CD4-positive, alpha-beta T cell treated with Interleukin-21 for 1 hour (primary cell): ENCODE measurements at regions not wholly inside any gene's neighbourhood (a gene's known extent, or its start where the extent isn't known, plus 50 kb on each side); places are given as distances from the start of the nearest gene placed in this dataset.

ENCODE experiments used
- DNase-seq: peaks from one replicate; pipeline ENCODE4 v3.0.0-alpha.2; 2020

DNA sequence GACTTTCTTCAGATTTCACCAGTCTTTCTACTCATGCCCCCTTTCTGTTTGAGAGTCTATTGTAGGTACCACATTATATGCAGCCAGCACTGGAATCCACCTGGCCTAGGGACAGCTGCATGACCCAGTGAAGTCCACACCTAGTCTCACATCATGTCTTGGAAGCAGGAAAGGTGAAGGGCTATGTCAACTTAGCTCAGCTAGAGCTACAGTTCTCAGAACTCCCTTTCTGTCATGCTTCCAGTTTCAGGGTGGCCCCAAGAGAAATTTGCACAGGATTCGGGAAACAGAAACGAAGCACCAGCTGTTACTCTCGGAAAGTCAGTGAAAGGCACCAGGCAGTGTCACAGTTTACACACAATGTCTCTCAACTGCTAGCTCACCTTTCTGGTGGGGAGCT lies 51.6 kb upstream of the NLRP1 start:
- no peak for DNase-seq

DNA sequence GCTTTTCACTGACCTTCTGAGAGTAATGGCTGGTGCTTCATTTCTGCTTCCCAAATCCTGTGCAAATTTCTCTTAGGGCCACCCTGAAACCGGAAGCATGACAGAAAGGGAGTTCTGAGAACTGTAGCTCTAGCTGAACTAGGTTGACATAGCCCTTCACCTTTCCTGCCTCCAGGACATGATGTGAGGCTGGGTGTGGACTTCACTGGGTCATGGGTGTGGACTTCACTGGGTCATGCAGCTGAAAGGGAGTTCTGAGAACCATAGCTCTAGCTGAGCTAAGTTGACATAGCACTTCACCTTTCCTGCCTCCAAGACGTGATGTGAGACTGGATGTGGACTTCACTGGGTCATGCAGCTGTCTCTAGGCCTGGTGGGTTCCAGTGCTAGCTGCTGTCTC lies 54.3 kb upstream of the NLRP1 start:
- no peak for DNase-seq

DNA sequence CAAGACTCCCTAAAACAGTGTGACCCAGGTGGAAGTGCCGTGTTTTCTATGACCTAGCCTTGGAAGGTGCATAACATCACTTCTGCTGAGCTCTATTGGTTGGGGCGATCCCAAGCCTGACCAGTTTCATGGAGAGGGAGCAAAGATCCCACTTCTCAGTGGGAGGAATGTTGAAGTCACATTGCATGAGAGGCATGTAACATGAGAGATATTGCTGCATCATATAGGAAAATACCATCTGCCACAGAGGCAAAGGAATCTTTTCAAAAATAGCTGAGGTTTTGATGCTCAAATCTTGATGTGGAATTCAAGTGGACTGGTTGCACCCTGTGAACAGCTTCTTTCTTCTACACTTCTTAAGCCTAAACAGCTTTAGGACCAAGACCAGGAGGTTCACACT lies 56.4 kb upstream of the NLRP1 start:
- no peak for DNase-seq

DNA sequence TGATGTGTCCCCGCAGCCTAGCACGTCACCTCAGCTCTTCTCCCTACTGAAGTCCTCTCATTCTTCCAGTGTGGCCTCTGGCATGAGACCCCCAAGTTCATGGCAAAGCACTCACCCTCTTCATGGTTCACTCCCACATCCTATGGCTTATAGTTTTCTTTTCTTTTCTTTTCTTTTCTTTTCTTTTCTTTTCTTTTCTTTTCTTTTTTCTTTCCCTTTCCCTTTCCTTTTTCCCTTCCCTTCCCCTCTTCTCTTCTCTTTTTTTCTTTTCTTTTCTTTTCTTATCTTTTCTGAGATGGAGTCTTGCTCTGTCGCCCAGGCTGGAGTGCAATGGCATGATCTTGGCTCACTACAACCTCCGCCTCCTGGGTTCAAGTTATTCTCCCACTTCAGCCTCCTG lies 58.4 kb upstream of the NLRP1 start:
- DNase-seq = no peak

DNA sequence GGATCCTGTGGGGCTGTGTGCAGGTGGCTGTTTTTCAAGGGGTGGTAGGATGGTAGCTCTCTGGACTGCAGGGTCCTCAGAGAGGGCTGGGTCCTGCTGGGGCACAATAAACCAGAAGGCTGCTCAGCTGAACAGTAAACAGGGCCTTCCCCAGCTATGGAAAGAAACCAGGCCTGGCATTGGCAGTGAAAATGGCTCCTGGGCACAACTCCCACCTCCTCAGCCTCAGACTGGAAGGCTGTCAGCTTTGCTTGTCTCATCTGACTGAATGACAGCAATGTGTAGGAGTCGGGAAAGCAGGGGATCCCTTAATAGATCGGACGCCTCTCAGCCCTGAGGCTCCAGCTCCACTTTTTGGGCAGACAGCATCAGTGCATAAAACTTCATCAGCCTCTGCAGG lies 59.8 kb upstream of the NLRP1 start:
- no peak for DNase-seq

DNA sequence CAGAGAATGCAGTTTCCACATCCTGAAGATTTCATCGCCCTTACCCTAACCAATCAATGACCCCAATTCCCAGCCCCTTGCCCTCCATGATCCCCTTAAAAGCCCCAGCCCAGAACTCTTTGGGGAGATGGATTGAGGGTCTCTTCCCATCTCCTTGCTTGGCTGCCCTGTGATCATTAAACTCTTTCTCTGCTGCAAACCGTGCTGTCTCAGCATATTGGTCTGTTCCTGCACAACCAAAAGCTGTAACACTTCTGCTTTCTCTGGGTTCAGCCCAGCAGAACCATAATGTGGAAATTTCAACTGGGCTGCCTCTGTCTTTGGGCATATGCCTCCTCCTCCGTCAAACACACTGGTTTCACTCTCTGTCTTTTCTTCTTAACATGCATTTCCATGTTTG lies 67.0 kb upstream of the NLRP1 start:
- no peak for DNase-seq

DNA sequence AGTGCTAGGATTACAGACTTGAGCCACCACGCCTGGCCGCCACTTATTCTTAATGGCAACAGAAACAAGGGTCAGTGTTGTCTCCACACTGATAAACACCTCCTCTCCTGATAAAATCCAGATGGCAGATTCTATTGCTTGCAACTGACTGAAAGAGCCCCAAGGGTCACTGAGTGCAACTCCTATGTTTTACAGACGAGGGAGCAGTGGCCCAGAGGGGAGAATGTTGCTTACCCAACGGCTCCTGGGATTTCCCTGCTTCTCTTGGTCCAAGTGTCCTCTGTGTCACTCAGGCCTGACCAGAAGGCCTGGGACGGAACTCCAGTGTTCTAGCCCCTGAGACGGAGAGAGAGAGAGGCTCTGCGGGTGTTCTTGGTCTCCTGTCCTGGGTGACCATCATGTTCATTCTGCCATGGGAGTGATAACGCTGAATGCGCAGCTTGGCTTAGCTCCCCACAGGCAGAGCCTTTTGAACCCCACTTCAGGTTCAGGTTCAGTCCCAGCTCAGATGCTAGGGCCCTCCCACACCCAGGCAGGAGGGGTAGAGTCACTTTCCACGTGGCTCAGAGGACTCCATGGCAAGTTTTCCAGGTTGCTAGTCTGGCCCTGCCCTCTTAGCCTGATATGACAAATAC lies 77.3 kb upstream of the NLRP1 start:
- no peak for DNase-seq

DNA sequence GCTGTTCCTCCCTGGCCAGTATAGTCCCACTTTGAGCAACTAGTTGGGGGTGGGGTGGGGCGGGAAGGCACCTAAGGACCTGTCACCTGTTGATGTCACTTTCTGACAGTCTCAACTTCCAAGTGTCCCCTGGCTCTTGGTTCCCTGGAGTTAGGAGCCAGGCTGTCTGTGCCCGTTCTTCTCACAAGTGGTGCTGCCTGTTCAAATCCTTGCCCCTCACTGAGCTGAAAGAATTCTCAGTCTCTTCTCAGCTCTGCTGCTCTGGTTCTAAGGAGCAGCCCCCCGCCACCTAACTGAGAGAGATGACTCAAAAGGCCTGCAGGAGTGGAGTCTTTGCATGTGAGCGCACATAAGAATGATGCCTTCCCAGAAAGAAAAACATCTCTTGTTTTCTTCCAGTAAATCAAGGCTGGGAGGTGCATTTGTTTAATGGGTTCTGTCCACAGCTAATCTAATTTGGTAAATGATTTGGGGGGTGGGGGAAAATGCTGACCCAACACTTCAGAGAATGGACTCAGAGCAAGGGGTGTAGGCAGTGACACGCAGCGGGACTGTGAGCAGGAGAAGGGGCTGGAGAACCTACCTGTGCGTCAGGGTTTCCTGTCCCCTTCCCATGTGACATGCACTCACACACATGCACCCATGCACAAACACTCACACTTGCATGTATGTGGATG lies 78.2 kb upstream of the NLRP1 start:
- no peak for DNase-seq

DNA sequence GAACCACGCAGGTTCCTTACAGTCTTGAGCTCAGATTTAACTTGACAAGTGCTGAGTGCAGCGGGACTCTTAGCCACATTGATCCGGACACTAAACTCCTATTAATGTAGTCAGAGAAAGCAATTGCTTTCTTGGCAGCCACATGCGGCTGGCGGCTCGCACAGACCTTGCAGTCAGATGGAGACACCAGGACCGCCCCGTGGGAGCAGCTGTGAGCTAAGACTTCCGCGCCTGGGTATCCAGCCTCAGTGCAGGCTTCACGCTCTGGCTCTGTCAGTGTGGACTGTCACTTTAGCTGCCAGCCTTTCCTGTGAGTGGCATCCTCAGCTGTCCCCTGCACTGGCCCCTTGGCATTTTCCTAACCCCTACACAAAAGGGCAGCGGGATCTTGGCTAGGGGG lies 80.9 kb upstream of the NLRP1 start:
- no peak for DNase-seq

DNA sequence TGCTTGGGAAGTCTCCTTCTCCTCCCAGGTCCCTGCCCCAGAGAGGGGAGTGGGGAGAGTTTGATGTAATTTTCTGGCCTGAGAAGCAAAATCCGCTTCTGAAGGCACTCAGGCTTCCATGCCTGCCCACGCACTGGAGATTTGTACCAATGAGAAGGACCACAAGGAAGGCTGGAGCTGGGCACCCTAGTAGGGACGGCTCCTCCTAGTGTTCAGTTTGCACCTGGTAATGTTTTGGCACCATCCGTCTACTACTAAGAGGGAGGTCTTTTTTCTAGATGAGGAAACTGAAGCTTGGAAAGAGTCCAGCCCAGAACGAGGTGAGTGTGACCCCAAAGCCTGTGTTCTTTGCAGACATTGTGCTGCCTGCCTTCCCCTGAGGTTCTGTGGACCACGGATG lies 83.6 kb upstream of the NLRP1 start:
- DNase-seq = no peak

DNA sequence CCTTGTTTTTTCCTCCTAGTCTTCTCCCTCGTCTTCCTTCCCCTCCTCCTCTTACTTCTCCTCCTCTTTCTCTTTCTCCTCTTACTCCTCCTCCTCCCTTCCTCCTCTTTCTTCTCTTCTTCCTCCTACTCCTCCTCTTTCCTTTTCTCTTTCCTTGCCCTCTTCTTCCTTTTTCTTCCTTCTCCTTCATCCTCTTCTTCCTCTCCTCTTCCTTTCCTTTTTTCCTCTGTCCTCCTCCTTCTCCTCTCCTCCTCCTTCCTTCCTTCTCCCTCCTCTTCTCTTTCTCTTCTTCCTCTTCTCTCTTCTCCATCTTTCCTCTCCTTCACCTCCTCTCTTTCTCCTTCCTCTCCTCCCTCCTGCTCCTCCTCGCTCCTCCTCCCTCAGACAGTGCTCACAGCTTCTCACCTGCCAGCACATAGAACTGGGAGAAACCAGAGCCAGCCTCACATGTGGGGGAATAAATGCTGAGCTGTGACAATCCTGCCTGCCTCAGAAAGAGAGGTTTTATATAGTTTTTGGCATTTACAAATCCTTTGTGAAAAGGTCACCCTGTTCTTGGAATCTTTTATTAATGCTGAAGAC lies 84.3 kb upstream of the NLRP1 start:
- DNase-seq = no peak

DNA sequence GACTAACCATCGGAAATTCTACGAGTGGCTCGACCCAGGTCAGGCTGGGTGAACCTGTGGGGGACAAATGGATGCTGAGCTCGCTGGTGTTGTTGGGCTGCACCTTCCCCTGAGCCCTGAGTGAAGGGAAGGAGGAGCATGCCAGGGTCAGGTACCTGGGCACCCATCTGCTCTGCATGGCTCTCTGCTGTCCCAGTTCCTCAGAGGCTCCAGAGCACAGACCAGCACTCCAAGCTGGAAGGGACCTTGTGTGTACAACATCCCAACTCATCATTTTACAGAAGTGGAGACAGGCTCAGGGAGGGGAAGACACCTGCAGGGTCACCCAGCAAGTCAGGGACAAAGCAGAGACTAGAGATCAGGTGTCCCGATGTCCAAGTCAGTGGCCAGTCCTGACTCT lies 84.9 kb upstream of the NLRP1 start:
- no peak for DNase-seq

DNA sequence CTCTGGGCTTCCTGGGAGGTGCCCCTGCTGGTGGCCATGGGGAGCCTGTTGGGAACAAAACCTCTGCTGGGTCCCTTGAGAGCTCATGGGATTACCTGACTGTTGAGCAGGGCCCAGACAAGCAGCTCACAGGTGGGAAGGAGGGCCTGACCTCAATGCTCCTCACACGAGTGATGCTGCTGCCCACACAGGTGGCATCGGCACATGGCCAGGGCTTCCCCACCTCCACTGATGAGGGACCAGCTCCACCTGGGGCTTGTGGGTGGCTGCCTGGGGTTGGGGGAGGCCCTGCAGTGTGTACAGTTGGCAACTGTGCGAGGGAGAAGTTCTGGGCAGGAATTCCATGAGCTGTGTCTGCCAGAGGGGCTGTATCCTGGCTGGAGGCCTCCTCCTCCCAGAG lies 87.8 kb upstream of the NLRP1 start:
- no peak for DNase-seq

DNA sequence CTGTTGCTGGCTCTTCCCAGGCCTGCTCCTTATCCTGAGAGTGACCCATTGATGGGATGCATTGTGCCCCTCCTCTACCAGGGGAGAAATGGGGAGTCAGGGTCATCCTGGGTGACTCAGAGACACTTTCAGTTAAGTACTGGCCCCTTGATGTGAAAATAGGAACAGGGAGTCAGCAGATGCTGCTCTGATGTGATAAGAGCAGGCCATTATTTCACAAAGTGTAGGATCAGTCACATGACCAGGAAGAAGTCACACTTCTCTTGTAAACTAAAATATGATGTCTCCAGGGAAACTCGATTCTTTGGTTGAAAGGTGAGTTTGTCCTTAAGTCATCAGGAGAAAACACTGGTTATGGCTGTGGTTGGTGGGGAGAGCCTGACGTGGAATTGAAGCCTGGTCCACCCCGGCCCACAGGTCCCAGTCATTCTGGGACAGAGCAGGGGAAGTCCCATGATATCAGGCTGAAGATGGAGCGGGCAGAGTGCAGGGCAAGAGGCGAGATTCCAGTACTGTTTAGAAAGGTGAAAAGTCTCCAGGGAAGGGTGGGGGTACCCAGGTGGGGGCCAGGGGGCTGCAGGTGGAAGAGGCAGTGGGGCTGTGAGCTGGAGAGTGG lies 88.6 kb upstream of the NLRP1 start:
- no peak for DNase-seq

DNA sequence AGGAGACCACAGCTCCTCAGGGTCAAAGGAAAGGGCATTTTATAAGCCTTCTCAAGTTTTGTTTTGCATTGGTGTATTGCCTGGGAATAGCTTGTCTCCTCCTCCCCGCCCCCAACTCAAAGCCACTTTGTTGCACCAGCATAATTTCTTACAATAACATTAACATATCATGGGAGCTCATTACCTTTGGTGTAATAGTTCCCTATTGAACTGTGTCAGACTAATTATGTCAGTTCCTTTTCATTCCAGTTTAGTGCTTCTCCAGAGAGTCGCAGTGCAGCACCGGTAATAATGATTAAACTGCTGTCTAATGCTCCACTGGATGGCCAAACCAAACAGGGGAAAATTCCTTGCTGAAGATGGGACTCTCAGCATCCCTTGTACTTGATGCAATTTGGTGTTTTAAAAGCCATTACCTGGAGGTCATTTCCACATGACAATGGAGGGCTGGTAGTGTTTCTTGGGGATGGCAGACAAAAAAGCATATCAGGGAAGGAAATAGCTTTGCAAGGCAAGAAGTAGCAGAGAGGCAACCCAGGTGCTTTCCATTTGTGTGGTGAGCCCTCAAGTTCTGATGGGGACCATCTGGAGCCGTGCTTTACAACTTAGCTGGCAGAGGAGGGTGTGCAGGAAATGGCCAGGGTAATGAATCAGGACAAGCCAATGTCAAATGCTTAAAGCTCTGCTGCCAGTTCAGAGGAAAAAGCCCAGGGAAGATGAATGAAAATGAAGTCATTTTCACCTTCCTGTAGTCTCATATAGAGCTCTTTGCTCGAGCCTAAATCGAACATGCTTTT lies 91.5 kb upstream of the NLRP1 start:
- DNase-seq = no peak

DNA sequence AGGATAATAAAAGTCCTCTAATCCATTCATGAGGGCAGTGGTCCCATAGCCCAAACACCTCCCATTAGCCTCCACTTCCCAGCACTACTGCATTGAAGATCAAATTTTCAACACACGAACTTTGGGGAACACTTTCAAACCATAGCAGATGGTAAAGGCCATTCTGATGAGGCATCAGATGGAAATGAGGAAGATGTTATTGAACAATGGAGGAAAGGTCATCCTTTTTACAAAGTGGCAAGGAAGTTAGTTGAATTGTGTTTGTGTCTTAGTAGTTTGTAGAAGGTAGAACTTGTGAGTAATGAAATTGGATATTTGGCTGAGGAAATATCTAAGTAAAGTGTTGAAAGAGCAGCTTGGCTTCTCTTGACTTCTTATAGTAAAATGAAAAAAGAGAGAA lies 93.3 kb upstream of the NLRP1 start:
- DNase-seq = no peak

DNA sequence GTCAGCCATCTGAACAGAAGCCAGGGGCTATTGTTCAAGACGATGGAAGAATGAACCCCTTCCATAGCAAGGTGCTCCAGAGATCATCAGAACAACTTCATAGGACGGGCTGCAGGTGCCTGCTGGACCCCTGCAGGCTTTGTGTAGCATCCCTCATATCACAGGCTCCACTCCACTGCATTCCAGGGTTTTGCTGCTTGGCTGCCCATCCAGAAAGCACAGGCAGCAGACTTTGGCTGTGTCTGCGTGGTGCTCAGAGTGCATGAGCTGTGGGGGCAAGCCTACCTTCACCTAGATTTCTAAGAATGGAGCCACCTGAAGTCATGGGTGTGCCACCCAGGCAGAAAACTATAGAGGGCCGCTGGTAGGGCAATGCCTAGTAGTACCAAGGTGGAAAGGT lies 93.9 kb upstream of the NLRP1 start:
- no peak for DNase-seq

DNA sequence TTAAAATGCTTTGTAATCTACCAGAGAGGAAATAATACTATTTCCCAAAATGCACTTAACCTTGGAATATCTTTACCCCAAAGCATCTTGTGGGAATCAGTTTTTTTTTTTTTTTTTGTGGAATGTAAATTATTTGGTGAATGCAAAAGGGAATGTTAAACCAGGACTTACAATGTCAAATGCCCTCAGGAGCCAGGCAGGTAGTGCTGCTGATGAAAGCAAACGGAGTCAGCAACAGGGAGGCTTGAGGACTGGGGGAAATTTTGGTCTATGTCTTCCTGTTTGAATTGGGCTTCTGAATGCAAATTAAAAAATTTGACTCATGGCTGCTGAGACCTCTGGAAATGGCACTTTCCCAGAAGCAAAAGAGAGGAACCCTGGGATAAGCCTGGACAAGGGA lies 96.5 kb upstream of the NLRP1 start:
- no peak for DNase-seq

DNA sequence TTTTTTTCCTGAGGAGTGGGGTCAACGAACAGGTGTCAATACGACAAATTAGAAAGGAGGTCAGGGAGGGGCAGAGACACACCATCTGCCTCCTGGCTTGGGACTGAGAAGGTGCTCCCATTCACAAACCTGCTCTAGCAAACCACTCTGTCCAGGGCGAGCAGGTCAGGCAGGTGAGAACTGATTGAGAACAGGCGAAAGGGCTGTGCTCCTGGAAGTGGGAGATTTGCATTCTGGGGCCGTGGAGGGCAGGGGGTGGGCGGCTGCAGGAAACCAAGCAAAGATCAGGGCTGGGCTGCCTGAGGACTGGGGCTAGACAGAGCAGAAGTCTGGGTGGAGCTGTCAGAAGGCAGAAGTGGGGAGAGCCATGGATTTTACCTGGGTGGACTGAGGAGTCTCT lies 98.9 kb upstream of the NLRP1 start:
- no peak for DNase-seq

DNA sequence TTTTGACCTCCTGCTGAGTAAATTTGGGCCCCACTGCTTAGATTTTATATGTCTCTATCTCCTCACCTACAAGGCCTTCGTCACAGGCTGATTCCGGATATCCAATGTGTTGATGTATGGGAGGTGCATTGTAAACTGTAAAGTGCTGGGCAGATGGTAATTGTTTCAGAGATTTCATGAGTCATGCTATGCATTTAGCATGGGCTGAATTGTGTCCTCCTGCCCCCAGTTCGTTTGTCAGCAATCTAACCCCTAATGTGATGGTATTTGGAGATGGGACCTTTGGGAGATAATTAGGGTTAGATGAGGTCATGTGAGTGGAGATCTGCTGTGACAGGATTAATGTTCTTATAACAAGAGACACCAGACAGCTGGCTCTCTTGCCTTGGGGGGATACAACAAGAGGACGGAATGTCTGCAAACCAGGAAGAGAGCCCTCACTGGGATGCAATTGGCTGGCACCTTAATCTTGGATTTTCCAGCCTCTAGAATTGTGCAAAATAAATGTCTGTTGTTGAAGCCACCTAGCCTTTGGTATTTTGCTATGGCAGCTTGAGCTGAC lies 101.8 kb upstream of the NLRP1 start:
- DNase-seq = no peak

DNA sequence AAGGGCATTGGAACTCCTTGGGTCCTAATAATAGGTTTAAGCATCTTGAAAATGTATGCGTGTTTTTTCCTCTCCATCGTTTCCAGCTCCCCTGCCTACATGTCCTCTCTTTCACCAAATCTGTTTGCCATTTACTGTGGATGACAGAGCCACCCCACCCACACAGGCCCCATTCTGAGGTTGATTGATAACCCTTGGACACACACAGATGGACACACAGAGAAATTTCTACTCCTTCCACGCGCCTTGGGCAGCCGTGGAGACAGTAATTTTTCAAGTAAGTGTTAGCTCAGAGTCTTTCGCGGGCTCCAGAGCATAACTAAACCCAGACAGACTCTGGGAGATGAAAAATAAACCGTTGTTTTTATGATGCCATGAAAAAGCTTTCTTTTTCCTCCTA lies 103.3 kb upstream of the NLRP1 start:
- DNase-seq = no peak

DNA sequence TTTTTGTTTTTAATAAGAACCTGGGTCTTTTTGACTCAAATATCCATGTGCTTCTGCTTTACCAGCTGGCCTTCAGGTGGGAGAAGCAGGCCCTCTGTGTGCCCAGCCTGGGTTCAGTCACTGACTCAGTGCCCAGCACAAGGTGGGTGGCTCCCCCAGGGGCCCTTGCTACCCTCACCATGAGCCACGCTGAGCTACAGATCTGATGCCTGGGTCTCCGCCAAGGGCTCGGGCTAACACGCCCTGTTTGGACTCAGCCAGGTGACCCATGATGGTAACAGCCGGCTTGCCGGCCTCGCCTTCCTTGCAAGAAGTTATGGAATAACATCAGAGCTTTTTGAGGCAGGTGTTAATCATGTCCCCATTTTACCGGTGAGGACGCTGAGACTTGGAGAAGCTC lies 109.5 kb upstream of the NLRP1 start:
- no peak for DNase-seq

DNA sequence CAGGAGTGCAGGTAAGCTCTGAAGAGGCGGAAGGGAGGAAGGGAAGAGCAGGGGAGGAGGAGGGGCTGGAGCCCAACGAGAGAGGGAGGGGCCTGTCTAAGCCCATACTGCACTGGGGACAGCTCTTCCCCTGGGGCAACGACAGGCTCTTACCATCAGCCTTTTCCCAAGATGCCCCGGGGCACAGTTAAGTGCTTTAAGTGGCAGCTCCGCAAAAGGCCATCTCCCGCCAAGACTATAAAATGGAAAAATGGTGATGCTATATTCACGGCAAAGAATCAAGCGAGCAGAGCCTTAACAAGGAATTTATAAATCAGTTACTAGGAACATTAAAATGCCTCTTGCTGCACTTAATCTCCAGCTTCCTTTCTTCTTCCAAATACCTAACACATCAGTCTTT lies 110.2 kb upstream of the NLRP1 start:
- DNase-seq = no peak
